ENCODE measurements at regions not wholly inside any gene's neighbourhood (a gene's known extent, or its start where the extent isn't known, plus 50 kb on each side); places are given as distances from the start of the nearest gene placed in this dataset.

GRCh38 chr18:78765637-78766281 is 213.9 kb upstream of the SALL3 start:
- no peak overlapping the region for H3K27ac ChIP-seq (ENCODE audit: low read depth, low read length)
- H3K4me1 ChIP-seq (ENCODE audit: control insufficient read depth in 5 of 5, insufficient read depth in 5 of 5, low read length in 5 of 5): no peaks in the 10 kb centered on the region
- H3K27me3 ChIP-seq (ENCODE audit: control insufficient read depth in 5 of 5, insufficient read depth in 4 of 5, low read length in 5 of 5): peaks cover 9 to 23% (median 13%) of the 10 kb centered on the region in 5 donors
- peaks cover 0 to 3% (median 0%) of the 10 kb centered on the region in 5 donors for H3K9me3 ChIP-seq (ENCODE audit: control insufficient read depth in 5 of 5, low read length in 5 of 5)
- no peaks in the 10 kb centered on the region for H3K36me3 ChIP-seq (ENCODE audit: control insufficient read depth in 5 of 5, insufficient read depth in 5 of 5, low read length in 5 of 5)
- no peak overlapping the region for H3K4me3 ChIP-seq (ENCODE audit: low read depth in 1 of 5, low read length in 5 of 5)
- H3K9ac ChIP-seq (ENCODE audit: low read length in 5 of 5): no peak overlapping the region

- H3K27me3 ChIP-seq (ENCODE audit: control insufficient read depth in 5 of 5, insufficient read depth in 4 of 5, low read length in 5 of 5): peaks cover 9 to 28% (median 13%) of the 10 kb centered on the region in 5 donors
- H3K4me1 ChIP-seq (ENCODE audit: control insufficient read depth in 5 of 5, insufficient read depth in 5 of 5, low read length in 5 of 5): no peaks in the 10 kb centered on the region
- no peak overlapping the region for H3K4me3 ChIP-seq (ENCODE audit: low read depth in 1 of 5, low read length in 5 of 5)
- H3K36me3 ChIP-seq (ENCODE audit: control insufficient read depth in 5 of 5, insufficient read depth in 5 of 5, low read length in 5 of 5): no peaks in the 10 kb centered on the region
- no peaks in the 10 kb centered on the region for H3K9me3 ChIP-seq (ENCODE audit: control insufficient read depth in 5 of 5, low read length in 5 of 5)
- no peak overlapping the region for H3K27ac ChIP-seq (ENCODE audit: low read depth, low read length)
- H3K9ac ChIP-seq (ENCODE audit: low read length in 5 of 5): no peak overlapping the region
Measured at GRCh38 chr18:78766651-78767533, 212.7 kb upstream of the SALL3 start.

GRCh38 chr18:78767648-78768071 is 212.0 kb upstream of the SALL3 start:
- H3K4me3 ChIP-seq (ENCODE audit: low read depth in 1 of 5, low read length in 5 of 5): no peak overlapping the region
- no peaks in the 10 kb centered on the region for H3K4me1 ChIP-seq (ENCODE audit: control insufficient read depth in 5 of 5, insufficient read depth in 5 of 5, low read length in 5 of 5)
- H3K9ac ChIP-seq (ENCODE audit: low read length in 5 of 5): no peak overlapping the region
- peaks cover 12 to 28% (median 15%) of the 10 kb centered on the region in 5 donors for H3K27me3 ChIP-seq (ENCODE audit: control insufficient read depth in 5 of 5, insufficient read depth in 4 of 5, low read length in 5 of 5)
- no peak overlapping the region for H3K27ac ChIP-seq (ENCODE audit: low read depth, low read length)
- no peaks in the 10 kb centered on the region for H3K9me3 ChIP-seq (ENCODE audit: control insufficient read depth in 5 of 5, low read length in 5 of 5)
- H3K36me3 ChIP-seq (ENCODE audit: control insufficient read depth in 5 of 5, insufficient read depth in 5 of 5, low read length in 5 of 5): no peaks in the 10 kb centered on the region

GRCh38 chr18:78768221-78768620 is 211.4 kb upstream of the SALL3 start:
- Histone ChIP-seq H3K4me1 (ENCODE audit: control insufficient read depth in 5 of 5, insufficient read depth in 5 of 5, low read length in 5 of 5) (no peaks in the 10 kb centered on the region), H3K4me3 (ENCODE audit: low read depth in 1 of 5, low read length in 5 of 5) (no peak overlapping the region), H3K36me3 (ENCODE audit: control insufficient read depth in 5 of 5, insufficient read depth in 5 of 5, low read length in 5 of 5) (no peaks in the 10 kb centered on the region), H3K9ac (ENCODE audit: low read length in 5 of 5) (no peak overlapping the region), H3K27me3 (ENCODE audit: control insufficient read depth in 5 of 5, insufficient read depth in 4 of 5, low read length in 5 of 5) (peaks cover 16 to 34% (median 20%) of the 10 kb centered on the region in 5 donors), H3K9me3 (ENCODE audit: control insufficient read depth in 5 of 5, low read length in 5 of 5) (no peaks in the 10 kb centered on the region), H3K27ac (ENCODE audit: low read depth, low read length) (no peak overlapping the region)

- H3K27me3 ChIP-seq (ENCODE audit: control insufficient read depth in 5 of 5, insufficient read depth in 4 of 5, low read length in 5 of 5): peaks cover 16 to 40% (median 20%) of the 10 kb centered on the region in 5 donors
- H3K4me3 ChIP-seq (ENCODE audit: low read depth in 1 of 5, low read length in 5 of 5): no peak overlapping the region
- no peaks in the 10 kb centered on the region for H3K9me3 ChIP-seq (ENCODE audit: control insufficient read depth in 5 of 5, low read length in 5 of 5)
- H3K27ac ChIP-seq (ENCODE audit: low read depth, low read length): no peak overlapping the region
- H3K9ac ChIP-seq (ENCODE audit: low read length in 5 of 5): no peak overlapping the region
- no peaks in the 10 kb centered on the region for H3K4me1 ChIP-seq (ENCODE audit: control insufficient read depth in 5 of 5, insufficient read depth in 5 of 5, low read length in 5 of 5)
- H3K36me3 ChIP-seq (ENCODE audit: control insufficient read depth in 5 of 5, insufficient read depth in 5 of 5, low read length in 5 of 5): no peaks in the 10 kb centered on the region
Measured at GRCh38 chr18:78768656-78769501, 210.7 kb upstream of the SALL3 start.

- H3K9me3 ChIP-seq (ENCODE audit: control insufficient read depth in 5 of 5, low read length in 5 of 5): no peaks in the 10 kb centered on the region
- no peaks in the 10 kb centered on the region for H3K36me3 ChIP-seq (ENCODE audit: control insufficient read depth in 5 of 5, insufficient read depth in 5 of 5, low read length in 5 of 5)
- H3K27ac ChIP-seq (ENCODE audit: low read depth, low read length): no peak overlapping the region
- peaks cover 16 to 42% (median 20%) of the 10 kb centered on the region in 5 donors for H3K27me3 ChIP-seq (ENCODE audit: control insufficient read depth in 5 of 5, insufficient read depth in 4 of 5, low read length in 5 of 5)
- no peak overlapping the region for H3K4me3 ChIP-seq (ENCODE audit: low read depth in 1 of 5, low read length in 5 of 5)
- H3K9ac ChIP-seq (ENCODE audit: low read length in 5 of 5): no peak overlapping the region
- no peaks in the 10 kb centered on the region for H3K4me1 ChIP-seq (ENCODE audit: control insufficient read depth in 5 of 5, insufficient read depth in 5 of 5, low read length in 5 of 5)
Measured at GRCh38 chr18:78769502-78770105, 210.0 kb upstream of the SALL3 start.

- H3K9me3 ChIP-seq (ENCODE audit: control insufficient read depth in 5 of 5, low read length in 5 of 5): no peaks in the 10 kb centered on the region
- no peak overlapping the region for H3K4me3 ChIP-seq (ENCODE audit: low read depth in 1 of 5, low read length in 5 of 5)
- peaks cover 16 to 42% (median 20%) of the 10 kb centered on the region in 5 donors for H3K27me3 ChIP-seq (ENCODE audit: control insufficient read depth in 5 of 5, insufficient read depth in 4 of 5, low read length in 5 of 5)
- H3K27ac ChIP-seq (ENCODE audit: low read depth, low read length): no peak overlapping the region
- no peaks in the 10 kb centered on the region for H3K4me1 ChIP-seq (ENCODE audit: control insufficient read depth in 5 of 5, insufficient read depth in 5 of 5, low read length in 5 of 5)
- no peaks in the 10 kb centered on the region for H3K36me3 ChIP-seq (ENCODE audit: control insufficient read depth in 5 of 5, insufficient read depth in 5 of 5, low read length in 5 of 5)
- H3K9ac ChIP-seq (ENCODE audit: low read length in 5 of 5): no peak overlapping the region
Measured at GRCh38 chr18:78770139-78770822, 209.3 kb upstream of the SALL3 start.

- Histone ChIP-seq H3K9ac (ENCODE audit: low read length in 5 of 5) (no peak overlapping the region), H3K27ac (ENCODE audit: low read depth, low read length) (no peak overlapping the region), H3K27me3 (ENCODE audit: control insufficient read depth in 5 of 5, insufficient read depth in 4 of 5, low read length in 5 of 5) (peaks cover 16 to 40% (median 20%) of the 10 kb centered on the region in 5 donors), H3K4me3 (ENCODE audit: low read depth in 1 of 5, low read length in 5 of 5) (no peak overlapping the region), H3K4me1 (ENCODE audit: control insufficient read depth in 5 of 5, insufficient read depth in 5 of 5, low read length in 5 of 5) (no peaks in the 10 kb centered on the region), H3K9me3 (ENCODE audit: control insufficient read depth in 5 of 5, low read length in 5 of 5) (no peaks in the 10 kb centered on the region), H3K36me3 (ENCODE audit: control insufficient read depth in 5 of 5, insufficient read depth in 5 of 5, low read length in 5 of 5) (no peaks in the 10 kb centered on the region)
Measured at GRCh38 chr18:78770823-78771139, 208.8 kb upstream of the SALL3 start.
